HCEC 1CT (cell line): ENCODE measurements at regions not wholly inside any gene's neighbourhood (a gene's known extent, or its start where the extent isn't known, plus 50 kb on each side); places are given as distances from the start of the nearest gene placed in this dataset.

Source experiments
- DNase-seq: peaks from one replicate; pipeline ENCODE4 v3.0.0-alpha.2; 2017

DNA sequence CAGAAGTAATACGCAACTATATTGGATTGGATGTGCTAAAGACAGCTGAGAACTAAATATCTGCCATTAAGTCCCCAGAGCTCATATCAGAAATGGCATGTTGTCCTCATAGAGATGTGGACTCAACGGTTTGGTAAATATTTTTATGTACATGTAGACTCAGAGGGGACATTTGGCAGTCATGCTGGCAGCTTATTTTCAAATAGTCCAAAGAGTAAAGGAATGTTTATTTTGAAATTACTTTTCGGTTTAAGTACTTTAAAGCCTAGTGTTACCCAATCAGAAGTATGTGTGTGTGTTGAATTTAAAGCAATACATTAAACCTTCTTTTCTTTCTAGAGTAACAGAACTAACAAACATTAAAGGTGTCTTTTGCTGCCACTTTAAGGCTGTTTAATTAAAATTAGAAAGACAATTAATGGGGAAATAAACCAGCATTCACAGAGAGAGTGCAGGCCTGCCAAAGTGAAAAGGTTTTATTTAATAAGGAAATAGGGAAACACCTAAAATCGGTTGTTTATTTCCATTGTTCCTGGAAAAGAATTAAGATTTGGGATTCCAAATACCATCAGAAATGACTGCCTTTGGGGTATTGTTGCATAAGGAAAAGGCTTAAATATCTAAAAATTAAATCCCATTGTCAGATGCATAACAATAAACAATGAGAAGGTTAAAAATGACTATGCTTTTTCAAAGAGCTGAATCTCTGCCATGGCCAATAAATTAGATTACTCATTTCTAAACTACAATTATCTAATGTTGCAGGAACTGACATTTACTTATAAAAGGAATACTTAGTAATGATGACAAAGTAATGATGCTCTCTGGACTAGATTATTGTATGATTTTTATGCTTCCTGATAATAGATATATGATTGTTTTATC is 113.4 kb upstream of the AHR start:
- DNase-seq: peak; percentile 54

DNA sequence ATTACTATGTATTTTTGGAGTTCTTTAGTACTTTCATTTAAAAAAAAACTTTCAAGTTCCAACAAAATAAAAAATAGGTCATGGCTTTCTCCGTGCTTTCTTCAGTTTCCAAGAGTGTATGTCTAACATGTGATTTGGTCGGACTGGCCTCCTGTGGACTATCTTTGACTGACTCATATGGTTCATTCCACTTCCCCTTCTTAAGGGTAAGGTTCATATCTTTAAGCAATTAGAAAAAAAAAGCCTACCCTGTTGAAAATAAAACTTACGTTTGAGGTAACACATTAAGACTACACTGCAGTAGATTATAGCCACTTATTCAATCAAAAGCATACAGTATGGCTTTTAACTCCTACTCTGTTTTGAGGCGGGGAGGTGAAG is 112.8 kb upstream of the AHR start:
- DNase-seq: peak; percentile 75

DNA sequence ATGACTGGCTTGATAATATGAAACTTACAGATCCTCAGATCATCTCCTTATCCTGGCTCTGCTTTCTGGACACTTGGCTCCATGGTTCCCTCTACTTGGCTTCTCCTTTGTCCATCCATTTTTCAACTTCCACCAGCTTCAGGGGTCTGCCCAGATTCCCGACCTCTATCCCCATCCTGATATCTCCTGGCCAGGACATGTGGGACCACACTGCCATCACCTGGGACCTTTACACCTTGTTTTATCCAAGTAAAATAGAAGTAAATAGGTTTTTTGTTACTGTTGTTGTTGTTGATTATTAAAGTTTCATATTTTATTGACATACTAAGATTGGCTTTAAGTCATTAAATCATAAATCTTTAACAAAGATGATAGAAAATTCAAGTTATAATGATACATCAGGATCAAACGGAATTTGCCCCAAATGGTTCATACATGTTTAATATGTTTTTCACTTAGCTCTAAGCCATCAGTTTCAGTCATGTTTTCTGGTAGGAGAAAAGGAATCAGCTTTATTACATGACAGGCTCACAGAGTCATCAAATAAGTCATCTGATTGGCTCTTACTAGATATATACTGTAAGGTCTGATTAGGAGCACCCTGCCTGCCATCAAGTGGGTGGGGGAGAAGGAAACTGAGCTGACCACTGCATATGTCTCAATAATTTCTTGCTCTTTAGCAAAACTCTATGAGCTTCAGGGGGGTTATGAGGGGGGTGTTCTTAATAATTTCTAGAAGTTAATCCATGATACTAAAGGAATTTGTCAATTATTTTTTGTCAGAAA is 111.5 kb upstream of the AHR start:
- no peak for DNase-seq

DNA sequence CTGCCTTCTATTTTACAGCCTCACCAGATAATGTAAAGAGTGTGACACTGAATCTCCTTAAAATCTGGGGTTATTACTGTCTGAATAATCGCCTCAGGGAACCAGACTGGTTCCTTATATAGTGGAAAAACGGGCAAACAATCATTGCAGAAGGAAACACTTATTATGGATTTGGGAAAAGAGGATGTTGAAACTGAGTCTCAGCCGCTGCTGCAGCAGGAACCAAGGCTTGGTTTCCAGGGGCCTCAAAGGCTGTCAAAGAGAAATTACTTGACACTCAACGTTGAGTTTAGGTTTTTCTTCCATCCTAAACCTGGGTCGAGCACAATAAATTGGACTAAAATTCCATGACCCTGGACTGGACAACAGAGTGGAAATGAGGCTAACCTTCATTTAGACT is 103.8 kb upstream of the AHR start:
- DNase-seq: no peak

DNA sequence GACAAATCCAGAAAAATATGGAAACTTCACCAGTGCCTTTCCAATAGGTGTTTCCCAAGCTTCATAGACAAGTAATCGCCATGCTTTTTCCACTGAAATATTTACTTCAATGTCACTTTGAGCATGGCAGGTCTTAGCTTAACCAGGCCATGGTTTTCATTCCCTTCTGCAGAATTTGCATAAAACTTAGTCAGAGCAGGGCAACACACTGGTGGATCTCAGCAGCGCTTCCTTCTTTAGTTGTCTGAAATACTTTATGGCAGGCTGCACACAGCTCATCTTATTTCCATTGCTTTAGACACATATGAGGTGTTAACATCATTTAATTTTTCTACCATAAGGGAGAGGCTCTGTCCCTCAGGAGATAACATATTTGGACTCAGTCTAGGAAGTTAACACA is 102.9 kb upstream of the AHR start:
- DNase-seq: no peak

DNA sequence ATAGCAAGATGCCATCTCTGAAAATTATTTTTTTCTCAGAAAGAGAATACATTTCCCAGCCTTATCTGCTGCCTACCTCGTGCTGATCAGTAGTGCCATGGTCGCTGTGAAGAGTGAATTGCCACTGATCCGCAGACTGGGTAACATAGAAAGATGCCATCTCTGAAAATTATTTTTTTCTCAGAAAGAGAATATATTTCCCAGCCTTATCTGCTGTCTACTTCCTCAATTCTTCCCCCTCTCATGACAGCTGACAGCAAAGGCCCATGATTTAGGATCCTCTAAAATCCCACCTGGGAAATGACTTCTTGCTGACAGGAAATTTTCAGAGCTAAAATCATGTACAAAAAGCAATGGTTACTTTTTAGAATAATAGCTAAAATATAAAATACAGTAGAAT is 92.5 kb upstream of the AHR start:
- DNase-seq: no peak

DNA sequence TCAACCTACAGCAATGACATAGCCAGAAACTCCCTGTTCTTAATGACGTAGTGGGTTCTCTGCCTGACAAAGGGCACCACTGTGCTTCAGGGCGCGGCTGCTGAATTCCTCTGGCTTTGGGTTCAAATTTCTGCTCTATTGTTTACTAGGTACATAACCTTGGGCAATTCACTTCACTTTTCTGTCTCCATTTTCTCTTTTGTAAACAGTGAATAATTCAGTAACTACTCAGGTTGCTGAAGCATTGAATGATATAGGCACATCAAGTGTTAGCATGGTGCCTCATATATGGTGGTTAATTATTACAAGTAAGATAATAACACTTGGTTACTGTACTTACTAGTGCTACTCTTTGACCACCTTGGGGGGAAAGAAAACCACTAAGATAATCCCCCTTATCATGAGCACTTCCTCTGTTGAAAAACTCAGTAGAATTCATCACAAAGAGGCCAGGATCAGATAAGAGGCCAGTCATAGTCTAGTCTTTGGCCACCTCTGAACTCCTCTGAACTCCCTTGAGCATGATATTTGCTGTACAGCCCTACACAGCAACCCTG is 92.0 kb upstream of the AHR start:
- no peak for DNase-seq

DNA sequence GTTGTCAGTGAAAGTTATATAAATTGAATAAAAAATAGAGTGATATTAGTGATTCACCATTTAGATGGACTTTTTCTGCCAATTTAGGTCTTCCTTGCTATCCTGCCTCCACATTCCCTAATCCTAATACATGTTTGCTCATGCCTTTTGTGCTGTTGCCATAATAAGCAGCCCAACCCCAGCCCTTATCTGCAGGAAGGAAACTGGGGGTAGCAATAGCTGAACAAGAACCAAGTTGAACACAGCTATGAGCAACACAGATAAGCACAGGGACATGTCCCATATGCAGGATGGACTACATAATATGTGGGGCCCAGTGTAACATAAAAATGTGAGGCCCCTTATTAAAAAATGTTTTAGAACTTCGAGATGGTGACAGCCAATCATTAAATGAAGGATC is 91.2 kb upstream of the AHR start:
- no peak for DNase-seq

DNA sequence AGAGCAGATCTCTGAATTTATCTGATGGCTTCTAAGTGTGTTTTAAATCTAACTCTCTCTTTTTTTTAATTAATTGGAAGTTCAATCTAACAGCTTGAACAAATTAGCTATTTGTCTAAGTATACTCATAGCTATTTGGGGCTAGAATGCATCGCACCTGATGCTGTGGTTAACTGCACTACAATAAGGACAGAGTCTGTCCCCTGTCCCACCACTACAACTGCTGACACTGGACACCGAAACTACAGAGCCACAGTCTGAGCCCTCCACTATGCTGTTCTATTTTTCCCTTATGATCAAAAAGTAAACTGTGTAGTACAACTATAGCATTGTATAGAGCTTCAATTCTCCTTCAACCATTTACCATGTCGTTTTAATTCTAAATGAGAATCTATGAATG is 89.4 kb upstream of the AHR start:
- no peak for DNase-seq

DNA sequence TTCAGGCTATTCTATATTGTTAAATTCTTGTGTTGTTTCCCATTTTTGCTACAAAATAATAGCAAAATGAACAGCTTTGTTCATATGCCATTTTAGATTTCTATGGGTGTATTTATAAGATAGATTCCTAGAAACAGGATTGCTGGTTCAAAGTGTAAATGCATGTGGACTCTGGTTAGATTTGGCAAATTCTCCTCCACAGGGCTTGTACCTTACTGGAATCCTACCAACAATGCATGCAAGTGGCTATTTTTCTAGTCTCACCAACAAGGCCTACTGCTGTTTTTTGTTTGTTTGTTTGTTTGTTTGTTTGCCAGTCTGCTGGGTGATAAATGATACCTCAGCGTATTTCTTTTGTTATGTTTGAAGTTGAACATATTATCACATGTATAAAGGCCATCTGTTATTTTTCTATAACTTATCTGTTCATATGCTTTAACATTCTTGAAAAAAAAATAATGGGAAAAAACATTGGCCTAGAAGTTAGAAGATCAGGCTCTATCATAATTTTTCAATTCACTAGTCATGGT is 87.1 kb upstream of the AHR start:
- no peak for DNase-seq

DNA sequence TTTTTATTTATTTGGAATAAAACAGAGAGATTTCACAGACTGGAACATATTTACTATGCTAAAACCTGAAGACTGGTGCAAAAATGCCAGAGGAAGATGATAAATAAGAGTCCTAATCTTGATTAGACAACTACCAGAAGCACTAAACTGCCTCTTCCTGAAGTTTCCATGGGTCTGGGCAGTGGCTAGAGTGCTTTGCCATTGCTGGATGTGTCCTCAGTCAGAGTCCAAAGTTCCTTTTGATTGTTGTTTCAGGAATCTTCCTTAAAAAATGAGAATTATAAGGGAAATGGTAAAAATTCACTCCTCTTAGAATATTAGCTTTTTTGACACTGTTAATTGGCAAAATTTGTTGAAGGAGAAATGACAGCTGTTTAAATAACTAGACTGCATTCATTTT is 86.3 kb upstream of the AHR start:
- DNase-seq: no peak

DNA sequence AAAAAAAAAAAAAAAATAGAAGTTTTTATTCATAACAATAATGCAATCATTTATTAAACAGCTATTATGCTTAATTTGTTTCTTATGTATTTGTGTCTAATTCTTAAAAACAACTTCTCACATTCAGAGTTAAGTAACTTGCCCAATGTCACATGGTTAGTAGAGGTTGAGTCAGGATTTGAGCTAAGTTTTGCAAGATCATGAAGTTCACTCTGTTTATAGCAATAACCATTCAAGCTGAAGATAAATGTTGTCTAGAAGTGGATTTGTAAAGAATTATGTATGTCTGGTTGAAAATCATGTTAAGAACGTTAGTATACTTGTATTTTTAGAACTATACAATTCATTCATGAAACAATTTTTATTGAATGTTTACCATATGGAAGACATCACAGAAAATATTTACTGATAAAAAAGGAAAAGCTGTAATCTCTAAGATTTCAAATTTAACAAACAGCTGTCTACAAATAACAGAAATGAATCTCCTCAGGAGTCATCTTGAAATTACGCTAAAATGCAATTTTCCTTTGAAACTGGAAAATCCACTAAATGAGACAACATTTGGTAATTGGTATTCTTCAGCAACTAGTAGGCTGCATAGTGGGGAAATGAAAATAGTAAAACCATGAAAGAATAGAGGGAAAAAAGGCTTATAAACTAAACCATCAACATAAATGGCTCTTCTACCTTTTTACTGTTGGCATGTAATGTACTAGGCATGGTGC is 70.5 kb upstream of the AHR start:
- DNase-seq: no peak

DNA sequence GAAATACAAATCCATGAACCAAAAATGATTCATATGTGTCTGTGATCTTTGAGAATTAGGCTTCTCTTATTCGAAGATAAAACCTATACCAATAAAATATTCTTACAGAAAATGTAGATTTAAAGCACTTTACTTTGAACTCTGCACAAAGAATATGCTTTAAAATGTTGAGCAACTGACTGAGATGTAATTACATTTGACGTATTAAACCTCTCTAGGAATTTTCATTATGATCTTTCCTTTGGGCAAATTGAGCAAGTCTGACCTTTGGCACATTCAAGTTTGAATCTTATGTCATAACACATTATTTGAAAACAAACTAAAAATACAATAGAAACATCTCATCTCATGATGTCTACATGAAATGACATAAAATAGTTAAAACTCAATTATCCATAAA is 69.2 kb upstream of the AHR start:
- no peak for DNase-seq

DNA sequence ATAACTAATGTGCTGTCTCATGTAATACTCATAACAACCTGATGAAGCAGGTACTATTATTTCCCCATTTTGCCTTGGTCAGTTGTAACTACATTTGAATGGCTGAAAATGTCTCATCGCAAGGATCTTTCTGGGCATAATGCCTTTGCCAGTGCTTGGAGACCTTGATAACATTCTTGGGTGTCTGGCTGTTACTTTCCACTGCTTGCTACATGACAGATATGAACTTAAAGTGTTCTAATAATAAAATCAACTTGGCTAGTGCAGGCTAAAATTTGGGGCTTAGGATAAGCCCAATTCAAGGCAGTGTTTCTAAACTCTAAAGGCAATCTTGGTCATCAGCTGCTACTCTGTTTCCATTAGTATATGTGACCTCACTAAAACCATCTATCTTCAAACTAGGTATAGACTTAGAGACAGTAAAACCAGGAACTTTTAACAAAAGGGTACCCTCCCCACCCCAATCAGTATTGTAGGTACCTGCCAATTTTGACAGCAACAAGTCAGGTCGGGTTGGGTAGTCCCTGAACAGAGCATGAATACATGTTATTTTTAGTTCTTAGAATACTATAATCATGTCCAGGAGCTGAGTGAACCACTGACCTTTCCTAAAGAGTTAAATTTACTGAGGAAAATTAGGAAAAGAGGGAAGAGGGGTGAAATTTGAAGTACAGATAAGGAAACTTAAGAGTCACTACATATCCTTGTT is 68.2 kb upstream of the AHR start:
- DNase-seq: no peak

DNA sequence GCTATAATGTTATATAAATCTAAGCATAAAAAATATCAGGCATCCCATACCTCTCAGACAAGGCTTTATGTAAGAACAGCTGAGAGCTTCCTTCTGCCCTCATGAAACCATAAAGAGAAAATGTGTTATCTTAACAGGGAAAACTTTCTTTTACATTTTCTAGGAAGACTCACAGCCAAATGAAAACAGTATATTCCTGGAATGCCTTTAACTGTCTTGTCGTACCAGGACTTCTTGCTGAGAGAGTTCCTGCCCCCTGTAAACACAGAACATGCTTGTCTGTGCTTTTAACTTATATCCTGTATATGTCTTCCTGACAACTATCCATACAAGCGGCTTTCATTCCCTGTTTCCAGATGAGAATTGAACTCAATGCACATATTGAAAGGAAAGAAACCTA is 64.8 kb upstream of the AHR start:
- no peak for DNase-seq

DNA sequence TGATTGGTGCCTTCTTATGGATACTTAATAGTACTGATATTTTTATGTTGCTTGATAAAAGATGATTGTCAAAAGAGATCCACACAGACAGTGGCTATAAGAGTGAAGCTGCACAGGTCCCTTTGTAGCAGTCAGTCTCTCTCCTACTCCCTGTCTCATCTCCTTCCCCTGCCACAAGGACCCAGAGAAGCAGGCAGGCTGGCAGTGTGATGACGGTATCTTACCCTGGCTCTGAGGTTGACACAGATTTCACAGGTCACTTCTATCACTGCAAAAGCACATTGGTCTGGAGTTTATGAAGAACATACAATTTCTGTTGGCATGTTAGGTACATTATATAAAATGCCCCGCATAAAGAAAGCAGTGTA is 64.4 kb upstream of the AHR start:
- DNase-seq: no peak

DNA sequence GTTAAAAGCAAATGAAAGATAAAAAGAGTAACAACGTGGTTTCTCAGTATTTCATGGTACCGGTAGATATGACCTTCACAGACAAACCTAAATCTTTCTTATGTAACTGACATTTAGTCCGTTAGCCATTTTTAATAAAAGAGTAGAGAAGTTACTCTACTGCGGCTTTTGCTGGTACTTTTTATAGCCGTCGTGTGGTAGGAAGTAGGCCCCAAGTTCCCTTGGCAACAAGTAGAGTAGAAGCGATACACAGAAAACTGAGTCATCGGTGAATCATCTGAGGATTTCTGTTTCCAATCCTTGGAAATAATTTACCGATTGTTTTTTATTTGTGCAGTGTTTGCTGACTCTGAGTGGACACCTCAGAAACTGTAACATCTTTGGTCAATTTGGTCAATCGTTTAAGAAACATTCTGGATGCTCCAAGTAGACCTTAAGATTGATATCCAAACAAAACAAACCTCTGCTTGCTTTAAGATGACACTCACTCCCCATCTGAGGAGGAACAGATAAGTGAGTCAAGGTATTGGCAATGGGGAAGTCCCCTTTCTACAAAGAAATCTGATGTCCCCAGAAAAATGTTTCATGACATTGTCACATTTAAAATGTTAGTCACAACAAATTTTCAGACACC is 63.9 kb upstream of the AHR start:
- DNase-seq: peak; percentile 95

DNA sequence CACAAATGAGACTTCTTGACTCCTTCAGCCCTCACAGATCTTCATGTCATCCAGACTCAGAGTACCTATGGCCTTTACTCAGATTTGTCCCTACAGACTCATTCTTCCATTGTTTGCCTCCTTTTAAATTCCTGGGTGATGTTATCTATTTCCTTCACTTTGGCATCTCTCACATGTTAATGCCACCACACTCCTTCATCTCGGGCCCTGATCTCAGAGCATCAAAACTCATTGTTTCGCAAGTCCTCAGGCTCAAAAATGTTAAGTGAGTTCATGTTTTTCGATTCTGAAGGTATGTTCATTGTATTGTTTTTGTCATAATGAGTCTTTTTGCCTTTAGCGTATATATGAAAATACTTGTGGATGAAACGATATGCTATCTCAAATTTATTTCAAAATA is 62.3 kb upstream of the AHR start:
- DNase-seq: no peak

DNA sequence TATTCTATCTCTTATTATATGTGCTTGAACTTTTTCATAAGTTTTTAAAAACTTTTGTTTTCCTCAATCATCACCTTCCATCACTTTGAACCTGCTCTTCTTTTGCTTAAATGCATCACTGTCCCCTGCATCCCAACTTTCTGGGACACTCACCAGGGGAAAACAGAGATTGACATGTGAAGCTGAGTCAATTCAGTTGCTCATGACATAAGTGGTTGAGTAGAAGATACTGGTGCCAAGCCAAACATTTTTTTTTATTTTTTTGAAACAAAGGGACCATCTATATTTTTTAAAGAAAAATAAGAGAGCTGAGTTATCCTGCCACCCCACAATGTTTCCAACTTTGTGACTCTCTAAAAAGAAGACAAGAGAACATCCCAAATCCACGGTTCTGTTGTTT is 61.8 kb upstream of the AHR start:
- DNase-seq: no peak

DNA sequence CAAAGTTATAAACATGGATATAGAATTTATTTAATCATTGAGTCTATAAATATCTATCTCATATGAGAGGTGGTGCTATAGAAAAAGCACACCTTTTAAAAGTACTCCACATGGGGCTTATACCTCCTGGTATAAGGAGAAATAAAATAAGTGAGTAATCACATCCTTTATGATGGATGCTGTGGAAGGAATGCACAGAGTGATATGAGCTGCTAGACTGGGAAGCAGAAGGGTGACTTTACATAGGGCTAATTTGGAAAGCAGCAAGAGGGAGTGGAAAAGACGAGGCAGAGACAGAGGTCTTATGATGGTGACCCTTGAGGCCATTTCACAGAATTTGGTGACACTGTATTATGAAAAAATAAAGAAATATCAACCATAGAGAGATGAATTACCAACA is 59.4 kb upstream of the AHR start:
- DNase-seq: no peak

DNA sequence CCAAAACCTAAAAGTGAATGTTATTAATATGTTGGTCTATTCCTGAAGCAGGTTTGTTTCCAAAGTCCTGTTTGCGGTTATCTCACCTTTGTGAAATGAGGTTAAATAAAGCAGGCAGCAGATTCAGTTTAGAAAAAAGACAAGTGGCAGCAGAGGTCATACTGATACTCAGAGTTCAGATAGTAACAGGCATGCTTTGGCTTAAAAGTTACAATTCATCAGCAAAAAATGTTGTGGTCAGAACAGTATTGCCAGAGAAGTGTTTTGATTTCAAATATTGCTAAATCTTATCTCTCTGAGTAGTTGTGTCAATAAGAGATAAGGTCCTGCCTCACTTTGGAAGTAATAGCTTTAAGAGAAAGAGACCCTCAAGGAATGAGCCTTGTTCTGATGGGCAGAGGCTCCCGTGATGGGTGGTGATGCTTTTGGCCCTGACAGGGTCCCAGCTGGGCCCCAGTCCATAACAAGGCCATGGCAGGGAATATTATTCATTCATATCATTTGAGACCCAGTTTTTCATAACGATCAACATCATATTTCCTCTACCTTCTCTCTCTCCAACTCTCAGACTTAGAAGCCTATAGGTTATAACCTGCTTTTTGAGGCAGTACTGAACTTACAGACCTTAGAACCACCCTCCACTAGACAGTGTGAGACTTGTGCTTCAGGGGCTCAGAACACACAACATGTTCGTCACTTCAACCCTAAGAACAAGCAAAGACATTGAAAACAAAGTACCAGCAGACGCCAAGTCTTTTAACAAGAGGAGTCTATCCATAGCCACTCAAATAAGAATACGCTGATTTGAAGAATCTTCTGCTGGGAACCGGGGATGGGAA is 58.5 kb upstream of the AHR start:
- DNase-seq: peak; percentile 44
